HepG2 (cell line): ENCODE measurements at regions not wholly inside any gene's neighbourhood (a gene's known extent, or its start where the extent isn't known, plus 50 kb on each side); places are given as distances from the start of the nearest gene placed in this dataset.

Experiments
- ADNP ChIP-seq: sonication (generic); formaldehyde crosslinking; IDR thresholded peaks from 2 replicates; pipeline ENCODE4 v1.4.0; 2020; ENCODE audit warnings: missing genetic modification reagents
- BCL6 ChIP-seq: IDR thresholded peaks from 2 replicates; pipeline ENCODE4 v1.6.1; 2016; ENCODE audit warnings: missing genetic modification reagents, missing compliant biosample characterization
- GTF2F1 ChIP-seq: fragments of 150-350 bp; IDR thresholded peaks from 2 replicates; pipeline ENCODE4 v1.6.1; 2014; ENCODE audit warnings: low read length
- HCFC1 ChIP-seq: fragments of 150-350 bp; IDR thresholded peaks from 2 replicates; pipeline ENCODE4 v1.6.1; 2014; ENCODE audit warnings: low read depth, low read length
- HNRNPH1 ChIP-seq: fragments of 200-400 bp; formaldehyde crosslinking; optimal IDR thresholded peaks from 2 replicates; pipeline ENCODE3; 2017; ENCODE audit warnings: mild to moderate bottlenecking, low read depth, low read length
- NR2C2 ChIP-seq: sonication (generic); formaldehyde crosslinking; IDR thresholded peaks from 2 replicates; pipeline ENCODE4 v1.4.0; 2020; ENCODE audit warnings: missing genetic modification reagents, mild to moderate bottlenecking, moderate library complexity, borderline replicate concordance
- POLR2A ChIP-seq, 2 experiments: IDR thresholded peaks; 2 replicates each; pipeline ENCODE4 v1.6.1; 2011; ENCODE audit warnings: low read depth in 2 of 2, low read length in 2 of 2, mild to moderate bottlenecking in 1 of 2, moderate library complexity in 1 of 2; ENCODE audit not compliant: insufficient read depth in 1 of 2
- POLR2AphosphoS2 ChIP-seq: IDR thresholded peaks from 2 replicates; pipeline ENCODE4 v1.6.1; 2011; ENCODE audit warnings: low read depth, low read length, improper control_type of control experiment
- RAD21 ChIP-seq: fragments of 450-650 bp; formaldehyde crosslinking; IDR thresholded peaks from 2 replicates; pipeline ENCODE4 v1.5.0; 2020; ENCODE audit warnings: mild to moderate bottlenecking
- RAD51 ChIP-seq: fragments of 450-650 bp; IDR thresholded peaks from 2 replicates; pipeline ENCODE4 v1.6.1; 2016; ENCODE audit warnings: borderline replicate concordance
- YY1 ChIP-seq: IDR thresholded peaks from 2 replicates; pipeline ENCODE4 v1.6.1; 2011; ENCODE audit warnings: low read length, low read depth, moderate library complexity, mild to moderate bottlenecking; ENCODE audit not compliant: insufficient read depth, insufficient replicate concordance
- ZNF256 ChIP-seq: sonication (generic); formaldehyde crosslinking; conservative IDR thresholded peaks from 2 replicates; pipeline ENCODE4 v1.4.0; 2020; ENCODE audit warnings: missing genetic modification reagents
- TF ChIP-seq, protein P1 (sequence below): sonication (generic); formaldehyde crosslinking; IDR thresholded peaks from 2 replicates; pipeline ENCODE4 v1.5.0; 2020; ENCODE audit warnings: mild to moderate bottlenecking, missing genetic modification reagents, moderate library complexity

- TF ChIP-seq POLR2A (IDR thresholded peaks at IDR 0.05; ENCODE audit: insufficient read depth in 1 of 2, low read depth in 2 of 2, low read length in 2 of 2) = no peak
- no peak for TF ChIP-seq HCFC1
- no peak for TF ChIP-seq ZNF256
- TF ChIP-seq RAD51 = no peak
- no peak for TF ChIP-seq ADNP (CRISPR knock-in tag)
- TF ChIP-seq RAD21 (CRISPR knock-in tag) = no peak
- TF ChIP-seq BCL6 (CRISPR knock-in tag) = no peak
- TF ChIP-seq, protein P1, sequence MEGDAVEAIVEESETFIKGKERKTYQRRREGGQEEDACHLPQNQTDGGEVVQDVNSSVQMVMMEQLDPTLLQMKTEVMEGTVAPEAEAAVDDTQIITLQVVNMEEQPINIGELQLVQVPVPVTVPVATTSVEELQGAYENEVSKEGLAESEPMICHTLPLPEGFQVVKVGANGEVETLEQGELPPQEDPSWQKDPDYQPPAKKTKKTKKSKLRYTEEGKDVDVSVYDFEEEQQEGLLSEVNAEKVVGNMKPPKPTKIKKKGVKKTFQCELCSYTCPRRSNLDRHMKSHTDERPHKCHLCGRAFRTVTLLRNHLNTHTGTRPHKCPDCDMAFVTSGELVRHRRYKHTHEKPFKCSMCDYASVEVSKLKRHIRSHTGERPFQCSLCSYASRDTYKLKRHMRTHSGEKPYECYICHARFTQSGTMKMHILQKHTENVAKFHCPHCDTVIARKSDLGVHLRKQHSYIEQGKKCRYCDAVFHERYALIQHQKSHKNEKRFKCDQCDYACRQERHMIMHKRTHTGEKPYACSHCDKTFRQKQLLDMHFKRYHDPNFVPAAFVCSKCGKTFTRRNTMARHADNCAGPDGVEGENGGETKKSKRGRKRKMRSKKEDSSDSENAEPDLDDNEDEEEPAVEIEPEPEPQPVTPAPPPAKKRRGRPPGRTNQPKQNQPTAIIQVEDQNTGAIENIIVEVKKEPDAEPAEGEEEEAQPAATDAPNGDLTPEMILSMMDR (CRISPR knock-in tag) = no peak
- TF ChIP-seq HNRNPH1 = no peak
- no peak for TF ChIP-seq NR2C2 (CRISPR knock-in tag)
- TF ChIP-seq YY1 = no peak
- no peak for TF ChIP-seq POLR2AphosphoS2
- TF ChIP-seq GTF2F1 = no peak
Measured at GRCh38 chr7:145875267-145875666, 241.3 kb upstream of the CNTNAP2 start.
